NCI-H2171 treated with DMSO at 0.1 percent for 48 hours (cell line): ENCODE measurements at regions not wholly inside any gene's neighbourhood (a gene's known extent, or its start where the extent isn't known, plus 50 kb on each side); places are given as distances from the start of the nearest gene placed in this dataset.

Experiments used
- DNase-seq: peaks from one replicate; lab custom pipeline; 2025; lab: John Stamatoyannopoulos, UW

DNA sequence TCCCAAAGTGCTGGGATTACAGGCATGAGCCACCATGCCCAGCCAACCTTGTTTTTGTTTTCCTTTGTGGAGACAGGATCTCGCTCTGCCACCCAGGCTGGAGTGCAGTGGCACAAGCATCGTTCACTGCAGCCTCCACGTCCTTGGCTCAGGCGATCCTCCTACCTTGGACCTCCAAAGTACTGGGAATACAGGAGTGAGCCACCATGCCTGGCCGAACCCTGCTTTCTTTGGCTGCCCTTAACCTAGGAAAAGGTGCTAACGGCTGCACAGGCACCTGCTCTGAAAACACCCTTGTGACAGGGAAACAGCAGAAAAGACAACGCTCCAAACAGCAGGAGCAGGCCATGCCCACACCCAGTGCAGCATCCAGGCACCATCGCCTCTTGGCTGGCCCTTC, 71.9 kb downstream of the OAT start:
- no peak for DNase-seq

DNA sequence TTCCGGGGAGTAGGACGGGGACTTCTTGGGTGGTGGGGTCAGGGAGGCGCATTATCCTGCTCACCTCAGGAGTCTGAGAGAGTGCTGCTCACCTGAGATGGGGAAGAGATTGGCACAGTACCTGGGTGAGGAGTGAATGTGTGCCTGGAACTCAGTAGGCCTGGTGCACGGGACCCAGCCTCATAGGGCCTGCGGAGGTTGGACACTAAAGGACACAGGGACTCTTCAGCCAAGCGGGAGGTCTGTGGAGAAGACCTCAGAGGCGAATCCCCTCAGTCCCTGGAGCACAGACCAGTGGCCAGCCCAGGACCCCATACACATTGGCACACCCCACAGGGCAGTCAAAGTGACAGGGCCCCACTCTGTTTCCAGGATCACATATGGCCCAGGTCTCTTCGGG, 73.2 kb downstream of the OAT start:
- DNase-seq, result no peak

DNA sequence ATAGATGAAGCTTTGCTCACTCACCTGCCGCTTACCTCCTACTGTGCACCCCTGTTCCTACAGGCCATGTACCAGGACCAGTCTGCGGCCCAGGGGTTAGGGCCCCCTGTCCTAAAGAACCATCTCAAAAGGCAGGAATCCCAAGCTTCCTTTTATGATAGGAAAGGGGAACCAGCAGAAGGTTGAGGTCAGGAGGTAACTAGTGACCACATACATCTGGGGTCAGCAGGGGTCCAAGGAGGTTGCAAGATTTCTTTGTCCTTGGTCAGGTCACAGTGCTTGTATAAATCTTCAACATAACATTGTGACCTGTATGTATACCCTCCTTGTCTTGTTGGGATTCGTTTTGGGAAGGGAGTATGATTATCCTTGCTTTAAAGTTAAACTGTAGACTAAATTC, 73.8 kb downstream of the OAT start:
- DNase-seq, result no peak

DNA sequence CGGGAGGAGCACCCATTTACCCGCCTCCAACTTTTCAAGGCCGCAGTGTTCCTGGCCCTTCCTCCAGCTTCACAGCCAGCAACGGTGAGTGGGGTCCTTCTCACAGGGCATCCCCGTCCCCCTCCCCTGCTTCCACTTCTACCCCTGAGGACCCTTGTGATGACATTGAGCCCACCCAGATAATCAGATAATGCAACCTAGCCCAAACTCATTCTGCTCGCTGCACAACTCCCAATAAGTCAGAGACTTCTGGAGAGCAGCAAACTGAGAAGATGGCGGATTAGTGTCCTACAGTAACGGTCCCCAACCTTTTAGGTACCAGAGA, 74.5 kb downstream of the OAT start:
- DNase-seq, result no peak

DNA sequence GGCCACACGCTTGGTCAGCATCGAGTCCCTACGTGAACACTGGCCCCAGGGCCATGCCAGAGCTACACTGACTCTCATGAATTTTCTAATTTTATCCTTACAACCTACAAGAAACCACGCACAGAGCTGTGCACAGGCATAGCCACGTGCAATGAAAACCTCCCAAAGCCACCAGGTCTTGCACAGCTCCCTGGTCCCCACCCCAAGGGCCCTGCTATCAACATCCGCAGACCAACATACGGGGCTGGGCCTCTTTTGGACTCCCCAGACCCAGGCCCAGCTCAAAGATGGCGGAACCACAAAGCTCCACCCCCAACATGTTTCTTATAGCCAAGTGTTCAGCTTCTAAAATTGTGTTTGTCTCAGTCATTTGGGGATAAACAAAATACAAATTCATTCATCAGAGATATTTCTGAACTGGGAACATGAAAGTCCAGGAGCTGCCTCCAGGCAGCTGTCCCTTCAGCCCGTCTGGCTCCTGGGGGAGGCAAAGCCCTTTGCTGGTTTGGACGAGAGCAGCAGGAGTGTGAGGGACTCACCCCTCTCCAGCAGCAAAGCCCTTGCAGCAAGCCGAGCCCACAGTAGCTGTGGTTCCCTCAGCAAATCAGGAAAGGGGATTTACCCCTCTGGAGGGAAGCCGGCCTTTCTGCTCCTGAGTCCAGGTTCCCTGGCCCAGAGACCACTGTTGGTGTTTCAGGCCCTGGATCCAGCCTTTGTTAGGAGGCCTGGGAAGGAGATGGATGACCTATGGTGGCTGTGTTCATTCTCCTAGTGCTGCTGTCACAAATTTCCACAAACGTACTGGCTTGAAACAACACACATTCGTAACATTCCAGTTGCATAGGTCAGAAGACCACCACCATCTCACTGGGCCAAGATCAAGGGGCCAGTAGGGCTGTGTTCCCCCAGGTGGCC, 75.1 kb downstream of the OAT start:
- no peak for DNase-seq

DNA sequence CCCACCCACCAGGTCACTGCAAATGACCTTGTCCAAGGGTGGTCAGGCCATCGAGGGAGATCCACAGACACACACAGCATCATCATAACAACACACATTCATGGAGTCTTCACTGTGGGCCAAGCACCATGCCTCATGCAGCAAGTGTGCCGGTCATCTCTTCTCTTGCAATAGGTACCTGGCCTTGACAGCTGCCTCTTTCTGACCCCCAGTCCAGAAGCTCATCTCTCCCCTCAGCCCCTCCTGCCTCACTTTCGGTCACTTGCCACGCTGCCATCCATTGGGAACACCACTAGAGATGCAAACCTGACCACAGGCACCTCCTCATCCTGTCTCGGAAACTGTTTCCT, 75.9 kb downstream of the OAT start:
- no peak for DNase-seq

DNA sequence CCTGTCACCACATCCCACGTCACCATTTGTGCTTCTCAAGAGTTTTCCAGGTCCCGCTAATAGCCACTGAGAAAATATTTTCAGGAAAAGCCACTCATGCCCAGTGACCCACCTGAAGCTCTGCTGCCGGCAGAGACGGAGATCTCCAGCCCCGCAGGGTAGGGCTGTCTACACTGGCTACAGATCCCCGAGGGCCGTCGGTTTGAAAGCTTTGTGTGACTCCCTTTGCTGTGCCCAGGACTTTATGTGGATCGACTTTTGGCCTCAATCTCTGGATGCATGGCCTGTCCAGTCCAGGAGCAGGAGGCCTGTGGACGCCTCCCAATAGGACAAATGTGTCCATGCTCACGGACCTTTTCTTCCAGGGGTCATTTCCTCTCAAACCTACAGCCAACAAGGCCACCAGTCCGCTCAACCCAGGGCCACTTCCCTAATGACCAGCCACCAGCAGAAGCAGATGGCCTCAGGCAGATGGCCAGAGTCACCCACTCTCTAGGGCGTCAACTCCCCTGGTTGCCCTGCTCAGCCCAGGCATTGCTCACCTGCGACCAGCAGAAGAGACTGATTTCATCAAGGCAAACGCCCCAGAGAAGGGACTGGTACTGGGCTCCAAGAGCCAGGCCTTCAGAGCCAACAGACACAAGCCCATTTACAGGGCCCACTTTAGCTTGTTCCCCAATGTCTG, 76.4 kb downstream of the OAT start:
- DNase-seq, result no peak

DNA sequence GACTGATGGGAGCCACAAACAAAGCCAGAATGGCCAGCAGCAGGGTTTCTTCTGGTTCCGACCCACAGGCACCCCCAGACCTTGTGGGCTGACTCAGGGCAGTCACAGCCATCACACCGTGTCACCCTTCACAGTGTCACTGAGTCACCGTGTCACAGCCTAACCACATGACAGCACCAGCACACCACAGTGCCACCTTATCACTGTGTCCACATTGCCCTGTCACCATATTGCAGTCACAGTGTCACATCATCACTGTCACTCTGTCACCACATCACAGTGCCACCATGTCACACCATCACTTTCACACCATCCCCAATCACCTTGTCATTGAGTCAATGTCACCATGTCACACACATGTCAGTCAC, 77.0 kb downstream of the OAT start:
- DNase-seq, result no peak

DNA sequence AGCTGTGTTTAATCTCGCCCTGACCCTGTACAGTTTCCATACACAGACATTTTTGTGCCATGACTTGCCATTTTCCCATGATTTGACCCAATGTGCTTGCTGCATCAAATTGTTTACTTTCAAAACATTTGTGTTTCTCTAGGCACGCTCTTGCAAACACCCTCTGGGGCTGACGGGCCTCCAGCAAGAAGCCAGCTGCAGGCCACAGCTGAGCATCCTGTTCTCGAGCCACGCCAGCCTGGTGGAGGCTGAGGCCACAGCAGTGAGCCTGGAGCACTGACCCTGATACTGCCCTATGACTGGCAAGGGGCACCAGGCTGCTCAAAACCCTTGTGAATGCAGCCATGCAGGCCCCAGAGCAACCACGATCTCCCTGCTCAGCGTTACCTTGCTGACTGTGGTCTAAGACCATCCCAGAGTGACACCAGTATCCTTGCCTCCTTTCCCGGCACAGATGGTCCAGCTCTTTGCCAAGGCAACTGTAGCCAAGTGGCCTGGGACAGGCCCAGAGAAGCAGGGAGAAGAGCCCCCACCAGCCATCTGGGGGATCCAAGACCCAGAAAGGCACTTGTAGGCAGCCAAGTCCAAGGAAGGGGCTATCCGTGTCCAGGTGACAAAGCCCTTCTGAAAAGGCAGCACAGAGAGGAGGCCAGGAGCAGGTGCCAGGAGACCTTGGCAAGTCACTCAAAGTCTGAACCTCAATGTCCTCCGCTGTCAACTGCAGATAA, 78.5 kb downstream of the OAT start:
- peak; percentile 0 for DNase-seq

DNA sequence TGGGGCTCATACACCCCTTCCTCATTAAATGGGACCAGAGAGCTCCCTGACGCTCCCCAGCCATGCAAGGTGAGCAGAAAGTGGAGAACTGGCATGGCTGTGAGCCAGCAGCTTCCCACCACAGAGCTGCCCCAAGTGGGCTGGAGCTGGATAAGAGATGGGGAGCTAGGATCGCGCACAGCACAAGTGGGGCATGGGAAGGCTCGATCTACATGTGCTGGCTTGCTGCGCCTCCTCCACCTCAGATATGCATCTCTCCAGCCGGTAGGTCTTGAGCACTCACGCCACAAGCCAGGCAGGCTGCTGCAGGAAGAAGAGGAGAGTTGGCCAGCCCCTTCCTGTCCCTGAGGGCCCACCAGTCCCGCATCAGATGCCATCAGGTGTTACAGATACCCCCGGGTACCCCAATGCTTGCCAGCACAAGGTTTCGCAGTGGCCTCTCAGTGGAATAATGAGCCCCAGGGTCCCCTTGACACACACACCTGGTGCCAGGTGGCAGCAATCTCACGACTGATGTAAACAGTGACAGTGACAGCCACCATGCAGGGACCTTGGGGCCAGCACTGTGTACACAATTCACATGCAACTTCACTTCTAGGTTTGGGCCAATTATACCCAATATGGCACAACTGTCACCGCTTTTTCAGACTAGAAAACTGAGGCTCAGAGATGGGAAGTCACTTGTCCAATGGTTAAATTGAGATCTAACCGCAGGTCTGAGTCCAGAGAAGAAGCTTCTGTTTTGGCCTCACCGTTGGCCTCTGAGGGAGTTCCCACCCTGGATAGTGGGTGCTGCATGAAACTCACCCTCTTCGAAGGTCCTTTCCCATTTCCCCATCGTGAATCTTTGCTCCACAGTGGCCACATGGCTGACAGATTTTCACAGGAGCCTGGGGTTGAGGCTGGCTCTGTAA, 79.3 kb downstream of the OAT start:
- peak; percentile 36 for DNase-seq

DNA sequence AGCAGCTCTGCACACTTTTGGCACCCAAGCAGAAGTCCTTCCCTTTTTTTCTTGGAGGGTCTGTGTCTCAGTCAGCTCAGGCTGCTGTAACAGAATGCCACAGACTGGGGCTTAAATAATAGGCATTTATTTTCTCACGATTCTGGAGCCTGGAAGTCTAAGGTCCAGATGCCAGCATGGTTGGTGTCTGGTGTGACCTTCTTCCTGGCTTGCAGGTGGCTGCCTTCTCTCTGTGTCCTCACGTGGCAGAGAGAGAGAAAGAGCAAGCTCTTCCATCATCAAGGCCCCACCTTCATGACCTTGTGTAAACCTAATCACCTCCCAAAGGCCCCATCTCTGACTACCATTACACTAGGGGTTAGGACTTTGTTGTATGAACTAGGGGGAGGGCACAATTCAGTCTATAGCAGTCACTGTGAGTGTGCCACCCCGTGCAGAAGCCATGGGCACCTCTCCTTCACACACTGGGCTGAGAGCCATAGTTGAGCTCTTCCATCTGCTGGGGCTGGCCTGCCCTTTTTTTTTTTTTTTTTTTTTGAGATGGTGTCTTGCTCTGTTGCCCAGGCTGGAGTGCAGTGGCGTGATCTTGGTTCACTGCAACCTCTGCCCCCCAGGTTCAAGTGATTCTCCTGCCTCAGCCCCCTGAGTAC, 80.3 kb downstream of the OAT start:
- peak; percentile 6 for DNase-seq

DNA sequence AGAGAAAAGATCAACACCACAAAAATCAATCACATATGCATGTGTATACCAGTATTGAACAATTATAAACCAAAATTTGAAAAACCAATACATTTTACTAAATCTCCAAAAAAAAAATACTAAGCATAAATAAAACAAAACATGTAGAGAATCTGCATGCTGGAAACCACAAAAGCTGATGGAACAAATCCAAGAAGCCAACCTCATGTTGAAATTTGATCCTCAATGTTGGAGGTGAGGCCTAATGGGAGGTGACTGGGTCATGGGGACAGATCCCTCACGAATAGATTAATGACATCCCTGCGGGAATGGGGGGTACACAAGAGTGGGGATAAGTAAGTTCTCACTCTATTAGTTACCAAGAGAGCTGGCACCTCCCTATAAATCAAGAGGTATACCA, 82.5 kb downstream of the OAT start:
- no peak for DNase-seq

DNA sequence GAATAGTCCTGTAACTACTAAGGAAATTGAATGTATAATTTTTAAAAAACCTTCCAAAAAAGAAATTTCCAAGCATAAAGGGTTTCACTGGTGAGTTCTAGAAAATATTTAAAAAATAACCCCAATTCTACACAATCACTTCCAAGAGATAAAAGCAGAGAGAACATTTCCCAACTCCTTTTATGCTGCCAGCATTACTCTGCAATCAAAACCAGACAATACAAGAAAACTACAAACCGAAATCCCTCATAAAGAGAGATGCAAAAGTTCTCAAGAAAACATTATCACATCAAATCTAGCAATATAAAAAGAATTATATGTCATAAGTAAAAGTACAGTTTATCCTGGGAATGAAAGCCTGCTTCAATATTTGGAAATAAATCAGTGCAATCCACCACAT, 84.8 kb downstream of the OAT start:
- no peak for DNase-seq

DNA sequence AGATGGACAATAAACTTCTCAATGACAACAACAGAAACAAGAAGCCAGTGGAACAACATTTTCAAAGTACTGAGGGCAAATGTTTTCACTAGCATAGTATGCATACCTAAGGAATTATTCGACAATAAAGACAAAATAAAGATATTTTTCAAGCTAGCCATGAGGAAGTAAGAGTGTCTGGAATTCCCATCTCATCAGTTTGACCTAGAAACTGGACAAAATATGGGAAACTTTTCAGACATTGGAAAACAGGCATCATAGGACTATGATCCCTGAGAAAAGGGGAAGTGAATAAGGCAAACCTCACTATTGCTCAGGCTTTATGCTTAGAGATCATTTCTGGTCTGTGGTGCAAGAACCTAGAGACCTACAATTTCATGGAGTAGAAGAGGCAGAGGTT, 86.3 kb downstream of the OAT start:
- no peak for DNase-seq

DNA sequence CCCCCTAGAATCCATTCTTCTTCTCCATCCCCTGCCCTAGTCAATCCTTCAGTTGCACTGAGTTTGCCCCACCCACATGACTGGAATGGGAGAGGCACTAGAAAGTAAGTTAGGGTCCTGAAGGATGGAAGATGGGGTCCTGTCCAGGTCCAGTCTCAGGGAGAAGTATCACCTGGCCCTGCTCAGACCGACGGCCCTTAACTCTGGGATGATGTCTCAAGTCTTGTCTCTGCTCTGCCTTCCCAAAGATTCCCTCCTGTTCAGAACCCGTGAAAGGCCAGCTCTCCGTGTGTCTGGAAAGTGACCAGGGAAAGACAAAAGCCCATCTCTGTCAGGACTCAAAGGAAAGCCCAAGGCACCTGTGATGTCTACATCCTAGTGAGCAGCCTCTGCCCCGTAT, 88.8 kb downstream of the OAT start:
- no peak for DNase-seq

DNA sequence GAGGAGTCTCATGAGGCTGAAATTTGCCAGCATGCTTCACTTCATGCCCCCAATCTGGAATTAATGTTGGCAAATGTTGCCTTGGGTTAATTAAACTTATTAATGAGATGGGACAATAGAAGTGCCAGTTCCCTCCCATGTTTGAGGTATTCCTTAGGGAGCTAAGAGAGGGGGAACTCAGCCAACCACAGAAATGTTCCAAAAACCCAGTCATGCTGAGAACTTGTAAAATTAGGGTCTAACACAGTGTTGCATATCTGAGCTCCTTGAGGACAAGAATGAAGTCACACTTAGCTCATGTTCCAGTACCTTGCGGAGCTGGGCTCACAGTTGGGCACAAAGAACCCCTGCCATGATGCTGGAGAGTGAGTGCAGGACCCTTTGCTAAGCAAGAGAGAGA, 89.4 kb downstream of the OAT start:
- no peak for DNase-seq

DNA sequence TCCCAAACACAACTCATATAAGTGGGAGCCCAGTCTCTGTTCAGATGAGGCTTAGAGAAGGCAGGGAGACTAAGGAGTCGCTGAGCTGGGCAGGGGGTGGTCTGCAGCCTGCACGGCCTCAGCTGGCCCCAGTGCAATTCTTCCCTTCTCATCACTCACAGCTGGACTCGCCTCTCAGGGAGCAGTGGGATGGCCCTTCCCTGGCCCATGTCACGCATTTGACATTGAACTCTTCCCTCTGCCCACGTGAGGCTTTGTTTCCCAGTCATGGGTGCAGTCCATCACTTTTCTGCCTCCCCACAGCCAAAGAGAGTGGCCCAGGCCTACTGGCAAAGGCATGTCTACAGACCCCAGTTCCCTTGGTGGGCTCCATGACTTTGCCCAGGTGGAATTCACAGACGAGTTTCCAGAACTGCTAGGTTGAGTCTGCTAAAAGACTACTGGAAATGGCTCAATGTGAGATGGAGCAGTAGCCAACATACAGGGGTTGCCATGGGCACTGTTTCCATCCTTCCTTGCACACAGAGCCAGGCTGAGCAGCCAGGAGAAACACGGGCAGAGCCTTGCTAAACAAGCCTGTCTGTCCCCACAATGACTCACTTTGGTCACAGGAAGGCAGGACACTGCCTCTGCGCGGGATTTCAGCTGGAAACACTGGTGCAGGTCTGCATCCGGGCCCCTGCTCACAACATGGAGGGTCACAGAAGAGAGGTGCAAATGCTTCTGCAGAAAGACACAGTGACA, 90.1 kb downstream of the OAT start:
- DNase-seq, result no peak

DNA sequence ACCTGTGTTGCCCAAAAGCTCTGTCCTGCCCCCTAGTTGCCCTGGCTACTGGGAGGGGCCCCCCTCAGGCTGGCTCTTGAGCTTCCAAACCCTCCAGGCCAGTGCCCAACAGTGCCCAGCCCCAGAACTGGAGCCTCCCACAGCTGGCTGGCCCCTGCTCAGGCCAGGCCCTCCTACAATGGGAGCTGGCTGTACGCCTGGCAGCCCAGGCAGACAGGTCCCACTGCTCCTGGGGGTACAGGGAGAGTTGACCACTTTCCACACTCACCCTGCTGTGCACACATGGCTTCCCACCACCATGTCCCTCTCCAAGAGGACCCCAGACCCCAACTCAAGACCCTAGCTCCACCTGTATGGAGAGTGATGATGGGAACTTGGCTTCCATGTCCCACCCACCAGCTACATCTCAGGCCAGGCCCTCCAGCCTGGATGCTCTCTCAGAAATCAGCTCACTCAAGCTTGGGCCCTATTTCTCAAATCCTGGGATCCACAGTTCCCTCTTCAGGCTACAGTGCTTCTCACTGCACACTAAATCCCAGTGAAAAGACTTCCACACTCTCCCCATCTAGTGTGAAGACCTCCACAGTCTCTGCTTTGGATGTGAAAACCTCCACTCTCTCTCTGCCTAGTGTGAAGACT, 92.6 kb downstream of the OAT start:
- DNase-seq, result no peak

DNA sequence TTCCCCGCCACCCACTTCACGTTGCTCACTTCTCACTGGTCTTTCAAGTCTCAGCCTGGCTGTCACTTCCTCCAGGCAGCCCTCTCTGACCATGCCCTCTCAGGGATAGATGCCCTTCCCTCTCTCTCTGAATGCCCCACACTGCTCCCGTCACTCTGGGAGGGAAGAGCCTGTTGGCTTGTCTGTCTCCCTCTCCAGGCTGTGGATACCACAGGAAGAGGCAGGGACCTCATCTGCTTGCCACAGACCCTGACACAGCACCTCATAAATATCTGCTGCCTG, 93.1 kb downstream of the OAT start:
- DNase-seq, result no peak

DNA sequence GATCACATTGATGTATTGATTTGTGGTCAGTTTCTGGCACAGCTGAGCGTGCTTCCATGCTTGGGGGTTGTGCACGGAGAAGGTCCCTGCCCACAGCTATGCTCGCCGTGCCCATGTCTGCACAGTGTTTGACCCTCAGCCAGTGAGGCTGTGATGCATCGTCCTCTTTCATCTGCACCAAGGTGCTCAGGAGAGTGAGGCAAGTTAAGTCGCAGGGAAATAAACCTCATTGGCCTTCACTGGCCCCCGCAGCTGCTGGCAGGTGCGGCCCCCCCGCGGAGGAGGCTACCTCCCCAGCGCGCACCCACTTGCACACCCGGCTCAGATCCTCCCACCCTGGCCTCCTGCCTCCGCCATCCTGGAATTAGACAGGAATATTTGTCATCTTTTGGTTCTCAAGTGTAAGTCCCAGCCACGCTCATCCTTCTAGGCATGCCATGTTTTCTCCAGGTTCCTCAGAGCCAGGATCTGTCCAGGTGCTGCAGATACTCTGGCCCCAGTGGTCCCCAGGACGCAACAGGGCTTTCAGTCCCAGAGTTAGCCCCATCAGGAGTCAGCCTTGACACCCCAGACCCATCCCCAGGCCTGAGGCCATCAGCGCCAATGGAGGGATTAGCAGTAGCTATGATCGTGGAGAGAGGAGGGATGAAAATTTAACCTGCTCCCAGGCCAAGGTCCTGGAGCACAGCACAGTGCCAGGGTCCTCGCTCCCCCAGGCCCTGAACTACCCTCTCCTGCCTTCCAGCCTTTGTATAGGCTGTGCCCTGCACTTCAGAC, 93.7 kb downstream of the OAT start:
- DNase-seq, result no peak
